Panc1 (cell line): ENCODE measurements at regions not wholly inside any gene's neighbourhood (a gene's known extent, or its start where the extent isn't known, plus 50 kb on each side); places are given as distances from the start of the nearest gene placed in this dataset.

Source experiments
- ATAC-seq: fragments of 200-7000 bp; cut with Tn5 transposase; 2 replicates; pipeline ENCODE4 v1.9.1; 2020; ENCODE audit warnings: mild to moderate bottlenecking, moderate library complexity
- BruUV-seq: library from RNA; stranded (reverse); fragments of 400-500 nt; replicated peaks from 2 replicates; lab custom pipeline; 2021; lab: Mats Ljungman, UMichigan
- CTCF ChIA-PET: fragments of 300-600 bp; sonication (Branson Sonifier 250); formaldehyde crosslinking; loops from one replicate; lab custom pipeline; 2022; ENCODE audit warnings: antibody characterized with exemption; lab: Charles Lee
- POLR2A ChIA-PET: fragments of 300-600 bp; sonication (Branson Sonifier 250); formaldehyde crosslinking; loops from one replicate; lab custom pipeline; 2022; ENCODE audit warnings: antibody characterized with exemption; lab: Charles Lee
- DNase-seq: peaks from one replicate; pipeline ENCODE4 v3.0.0-alpha.2; 2010; ENCODE audit warnings: low read depth, low spot score
- H3K27ac ChIP-seq: 2 replicates; pipeline ENCODE4 v1.5.1; 2011; ENCODE audit warnings: mild to moderate bottlenecking, low read length, inconsistent platforms
- H3K27me3 ChIP-seq: fragments of 200-500 bp; sonication (Bioruptor generic); 2 replicates; pipeline ENCODE4 v1.6.0; 2014; ENCODE audit warnings: low read length, inconsistent platforms; ENCODE audit not compliant: control insufficient read depth, insufficient read depth
- H3K36me3 ChIP-seq: fragments of 200-500 bp; sonication (Bioruptor generic); 2 replicates; pipeline ENCODE4 v1.5.1; 2014; ENCODE audit warnings: inconsistent platforms, mild to moderate bottlenecking, low read length, moderate library complexity; ENCODE audit not compliant: control insufficient read depth, insufficient read depth
- H3K4me1 ChIP-seq: 2 replicates; pipeline ENCODE4 v1.5.1; 2011; ENCODE audit warnings: inconsistent platforms, mild to moderate bottlenecking, low read length, moderate library complexity; ENCODE audit not compliant: control insufficient read depth, insufficient read depth
- H3K4me3 ChIP-seq, 2 experiments: 2 replicates each; pipeline ENCODE4 v1.5.1; 2011 to 2012; ENCODE audit warnings: low read depth in 2 of 2, low read length in 2 of 2, mild to moderate bottlenecking in 2 of 2, inconsistent platforms in 1 of 2, moderate library complexity in 1 of 2
- H3K9me3 ChIP-seq: fragments of 200-500 bp; sonication (Bioruptor generic); 2 replicates; pipeline ENCODE4 v1.5.1; 2014; ENCODE audit warnings: low read depth, mild to moderate bottlenecking, inconsistent platforms, low read length, moderate library complexity; ENCODE audit not compliant: control insufficient read depth, insufficient read depth
- POLR2AphosphoS5 ChIP-seq: IDR thresholded peaks from 2 replicates; pipeline ENCODE4 v1.6.1; 2012; ENCODE audit warnings: mild to moderate bottlenecking, low read depth, low read length, moderate library complexity
- SIN3A ChIP-seq: IDR thresholded peaks from 2 replicates; pipeline ENCODE4 v1.6.1; 2012; ENCODE audit warnings: low read depth, mild to moderate bottlenecking, low read length, moderate library complexity, borderline replicate concordance; ENCODE audit not compliant: insufficient read depth
- TCF7L2 ChIP-seq: IDR thresholded peaks from 2 replicates; pipeline ENCODE4 v1.6.1; 2011; ENCODE audit warnings: mild to moderate bottlenecking, low read depth, low read length, inconsistent platforms
- in situ Hi-C: cut with HindIII; loops from 2 replicates; pipeline ENCODE4 v1.10.0; 2016; ENCODE audit warnings: low sequenced_read_pairs, low pct_unique_long_range_greater_than_20kb
- intact Hi-C: fragments of 100-400 bp; cut with micrococcal nuclease; formaldehyde crosslinking; loops from one replicate; pipeline ENCODE4 v1.10.0; 2022; ENCODE audit not compliant: unreplicated experiment
- TF ChIP-seq, protein P1 (sequence below), 2 experiments: IDR thresholded peaks; 2 replicates each; pipeline ENCODE4 v1.6.1; 2011 to 2012; ENCODE audit warnings: low read depth in 2 of 2, control low read depth in 1 of 2, low read length in 1 of 2, mild to moderate bottlenecking in 1 of 2, moderate library complexity in 1 of 2; ENCODE audit not compliant: insufficient read depth in 1 of 2
- TF ChIP-seq, protein P2 (sequence below): fragments of 450-650 bp; IDR thresholded peaks from 2 replicates; pipeline ENCODE4 v1.5.1; 2017; ENCODE audit warnings: mild to moderate bottlenecking

DNA sequence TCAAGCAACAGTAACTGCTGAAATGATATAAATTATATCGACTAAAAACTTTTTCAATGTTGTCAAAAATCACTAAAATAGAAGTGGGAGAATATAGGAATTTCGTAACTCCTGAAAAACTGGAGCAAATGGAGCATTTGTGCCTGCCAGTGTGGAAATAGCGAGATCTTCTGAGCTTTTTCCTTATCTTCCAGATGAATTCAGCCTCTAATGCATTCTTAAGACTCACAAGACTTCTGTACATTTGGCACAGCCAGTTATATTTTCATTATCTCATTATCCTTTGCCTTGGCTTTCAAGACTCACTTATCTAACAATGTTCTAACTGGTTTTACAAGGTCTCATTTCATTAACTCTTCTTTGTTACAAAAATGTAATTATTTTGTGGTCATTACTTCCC lies 252.4 kb downstream of the GXYLT1 start:
- no TSS peak for BruUV-seq
- ChIA-PET POLR2A (no interaction called here), CTCF (interaction anchor here (0.5 kb wide), 1 partner anchor 696 kb away, joined by 5 read pairs; no protein-coding TSS in a partner anchor)
- H3K27ac ChIP-seq: no peak overlapping the region
- DNase-seq (no peak), ATAC-seq (no peak)
- no peaks in the 10 kb centered on the region for H3K4me1 ChIP-seq
- no peaks in the 10 kb centered on the region for H3K27me3 ChIP-seq
- TF ChIP-seq, protein P1, sequence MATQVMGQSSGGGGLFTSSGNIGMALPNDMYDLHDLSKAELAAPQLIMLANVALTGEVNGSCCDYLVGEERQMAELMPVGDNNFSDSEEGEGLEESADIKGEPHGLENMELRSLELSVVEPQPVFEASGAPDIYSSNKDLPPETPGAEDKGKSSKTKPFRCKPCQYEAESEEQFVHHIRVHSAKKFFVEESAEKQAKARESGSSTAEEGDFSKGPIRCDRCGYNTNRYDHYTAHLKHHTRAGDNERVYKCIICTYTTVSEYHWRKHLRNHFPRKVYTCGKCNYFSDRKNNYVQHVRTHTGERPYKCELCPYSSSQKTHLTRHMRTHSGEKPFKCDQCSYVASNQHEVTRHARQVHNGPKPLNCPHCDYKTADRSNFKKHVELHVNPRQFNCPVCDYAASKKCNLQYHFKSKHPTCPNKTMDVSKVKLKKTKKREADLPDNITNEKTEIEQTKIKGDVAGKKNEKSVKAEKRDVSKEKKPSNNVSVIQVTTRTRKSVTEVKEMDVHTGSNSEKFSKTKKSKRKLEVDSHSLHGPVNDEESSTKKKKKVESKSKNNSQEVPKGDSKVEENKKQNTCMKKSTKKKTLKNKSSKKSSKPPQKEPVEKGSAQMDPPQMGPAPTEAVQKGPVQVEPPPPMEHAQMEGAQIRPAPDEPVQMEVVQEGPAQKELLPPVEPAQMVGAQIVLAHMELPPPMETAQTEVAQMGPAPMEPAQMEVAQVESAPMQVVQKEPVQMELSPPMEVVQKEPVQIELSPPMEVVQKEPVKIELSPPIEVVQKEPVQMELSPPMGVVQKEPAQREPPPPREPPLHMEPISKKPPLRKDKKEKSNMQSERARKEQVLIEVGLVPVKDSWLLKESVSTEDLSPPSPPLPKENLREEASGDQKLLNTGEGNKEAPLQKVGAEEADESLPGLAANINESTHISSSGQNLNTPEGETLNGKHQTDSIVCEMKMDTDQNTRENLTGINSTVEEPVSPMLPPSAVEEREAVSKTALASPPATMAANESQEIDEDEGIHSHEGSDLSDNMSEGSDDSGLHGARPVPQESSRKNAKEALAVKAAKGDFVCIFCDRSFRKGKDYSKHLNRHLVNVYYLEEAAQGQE (IDR thresholded peaks at IDR 0.05; ENCODE audit: insufficient read depth in 1 of 2, low read depth in 2 of 2, low read length in 1 of 2): no peak
- TF ChIP-seq, protein P2, sequence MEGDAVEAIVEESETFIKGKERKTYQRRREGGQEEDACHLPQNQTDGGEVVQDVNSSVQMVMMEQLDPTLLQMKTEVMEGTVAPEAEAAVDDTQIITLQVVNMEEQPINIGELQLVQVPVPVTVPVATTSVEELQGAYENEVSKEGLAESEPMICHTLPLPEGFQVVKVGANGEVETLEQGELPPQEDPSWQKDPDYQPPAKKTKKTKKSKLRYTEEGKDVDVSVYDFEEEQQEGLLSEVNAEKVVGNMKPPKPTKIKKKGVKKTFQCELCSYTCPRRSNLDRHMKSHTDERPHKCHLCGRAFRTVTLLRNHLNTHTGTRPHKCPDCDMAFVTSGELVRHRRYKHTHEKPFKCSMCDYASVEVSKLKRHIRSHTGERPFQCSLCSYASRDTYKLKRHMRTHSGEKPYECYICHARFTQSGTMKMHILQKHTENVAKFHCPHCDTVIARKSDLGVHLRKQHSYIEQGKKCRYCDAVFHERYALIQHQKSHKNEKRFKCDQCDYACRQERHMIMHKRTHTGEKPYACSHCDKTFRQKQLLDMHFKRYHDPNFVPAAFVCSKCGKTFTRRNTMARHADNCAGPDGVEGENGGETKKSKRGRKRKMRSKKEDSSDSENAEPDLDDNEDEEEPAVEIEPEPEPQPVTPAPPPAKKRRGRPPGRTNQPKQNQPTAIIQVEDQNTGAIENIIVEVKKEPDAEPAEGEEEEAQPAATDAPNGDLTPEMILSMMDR: no peak
- TF ChIP-seq TCF7L2: no peak
- TF ChIP-seq POLR2AphosphoS5: no peak
- TF ChIP-seq SIN3A: no peak
- H3K36me3 ChIP-seq: no peaks in the 10 kb centered on the region
- no peak overlapping the region for H3K4me3 ChIP-seq
- in situ Hi-C loops: no loop called here
- no peaks in the 10 kb centered on the region for H3K9me3 ChIP-seq
- intact Hi-C loops: no loop called here

DNA sequence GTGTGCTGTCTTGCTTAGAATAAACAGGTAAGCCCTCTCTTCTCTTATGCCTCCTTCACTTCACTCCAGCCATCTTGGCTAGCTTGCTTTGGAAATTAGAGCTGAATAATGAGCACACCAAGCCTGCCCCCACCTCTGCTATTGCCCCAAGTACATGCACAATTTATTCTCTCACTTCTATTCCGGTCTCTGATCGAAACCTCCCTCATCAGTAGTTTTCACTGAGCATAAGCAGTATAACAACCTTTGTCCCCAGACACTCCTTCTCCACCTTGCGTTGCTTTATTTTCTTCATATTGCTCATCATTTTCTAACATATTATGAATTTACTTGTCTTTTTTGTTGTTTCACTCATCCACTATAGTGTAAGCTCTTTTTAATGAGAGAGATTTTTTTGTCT lies 253.4 kb downstream of the GXYLT1 start:
- no peak for DNase-seq
- BruUV-seq: no TSS peak
- POLR2A ChIA-PET: no interaction called here
- Histone ChIP-seq H3K9me3 (no peaks in the 10 kb centered on the region), H3K36me3 (no peaks in the 10 kb centered on the region), H3K4me3 (no peak overlapping the region), H3K27ac (no peak overlapping the region), H3K27me3 (no peaks in the 10 kb centered on the region), H3K4me1 (no peaks in the 10 kb centered on the region)
- CTCF ChIA-PET: no interaction called here
- intact Hi-C loops (no loop called here), in situ Hi-C loops (no loop called here)
- TF ChIP-seq, protein P2: no peak
- TF ChIP-seq POLR2AphosphoS5 (no peak), TCF7L2 (no peak), SIN3A (no peak)
- TF ChIP-seq, protein P1 (IDR thresholded peaks at IDR 0.05; ENCODE audit: insufficient read depth in 1 of 2, low read depth in 2 of 2, low read length in 1 of 2): no peak
- no peak for ATAC-seq
